ENCODE measurements at regions not wholly inside any gene's neighbourhood (a gene's known extent, or its start where the extent isn't known, plus 50 kb on each side); places are given as distances from the start of the nearest gene placed in this dataset.

DNA sequence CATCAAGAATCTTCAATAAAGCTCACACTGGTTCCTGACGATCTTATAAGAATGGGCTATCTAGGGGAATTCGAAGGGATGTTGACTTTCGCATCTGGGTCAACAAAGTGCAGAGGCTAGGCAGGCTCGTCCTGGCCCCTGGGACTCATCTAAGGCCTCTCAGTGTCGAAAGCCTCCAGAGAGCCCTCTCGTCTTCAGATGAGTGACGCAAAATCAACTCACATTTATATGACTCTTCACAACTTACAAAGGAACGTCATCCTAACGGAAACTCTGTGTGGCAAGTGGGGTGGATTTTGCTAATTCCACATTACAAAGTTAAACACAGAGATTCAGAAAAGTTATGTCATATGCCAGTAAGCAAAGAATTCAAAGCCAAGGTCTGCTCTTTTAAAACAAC lies 270.5 kb upstream of the EXOC2 start:
- peaks cover 8% of the 10 kb centered on the region; the same call in 1 of the 2 replicates for H3K27me3 ChIP-seq (ENCODE audit: insufficient read depth, low read length)
- DNase-seq (ENCODE audit: low read depth, low spot score) (no peak), ATAC-seq (no peak)
- CTCF ChIA-PET: no interaction called here
- H3K9ac ChIP-seq (ENCODE audit: low read length): no peak overlapping the region
- RAD21 ChIA-PET (ENCODE audit: low non-redundant PET in 1 of 2, low total read pairs in 2 of 2, uncharacterized antibody in 2 of 2, unreplicated experiment in 2 of 2): no interaction called here
- TF ChIP-seq ZNF274 (IDR thresholded peaks at IDR 0.05; ENCODE audit: low read depth, low read length) (no peak), YY1 (IDR thresholded peaks at IDR 0.05; ENCODE audit: extremely low read depth, insufficient replicate concordance, low read depth, low read length) (no peak), TCF7L2 (IDR thresholded peaks at IDR 0.05; ENCODE audit: borderline replicate concordance, extremely low read depth, insufficient read depth, insufficient read length) (no peak), EGR1 (IDR thresholded peaks at IDR 0.05; ENCODE audit: low read depth) (no peak), EZH2 (IDR thresholded peaks at IDR 0.05) (no peak)
- TF ChIP-seq, protein P1, sequence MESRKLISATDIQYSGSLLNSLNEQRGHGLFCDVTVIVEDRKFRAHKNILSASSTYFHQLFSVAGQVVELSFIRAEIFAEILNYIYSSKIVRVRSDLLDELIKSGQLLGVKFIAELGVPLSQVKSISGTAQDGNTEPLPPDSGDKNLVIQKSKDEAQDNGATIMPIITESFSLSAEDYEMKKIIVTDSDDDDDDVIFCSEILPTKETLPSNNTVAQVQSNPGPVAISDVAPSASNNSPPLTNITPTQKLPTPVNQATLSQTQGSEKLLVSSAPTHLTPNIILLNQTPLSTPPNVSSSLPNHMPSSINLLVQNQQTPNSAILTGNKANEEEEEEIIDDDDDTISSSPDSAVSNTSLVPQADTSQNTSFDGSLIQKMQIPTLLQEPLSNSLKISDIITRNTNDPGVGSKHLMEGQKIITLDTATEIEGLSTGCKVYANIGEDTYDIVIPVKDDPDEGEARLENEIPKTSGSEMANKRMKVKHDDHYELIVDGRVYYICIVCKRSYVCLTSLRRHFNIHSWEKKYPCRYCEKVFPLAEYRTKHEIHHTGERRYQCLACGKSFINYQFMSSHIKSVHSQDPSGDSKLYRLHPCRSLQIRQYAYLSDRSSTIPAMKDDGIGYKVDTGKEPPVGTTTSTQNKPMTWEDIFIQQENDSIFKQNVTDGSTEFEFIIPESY (IDR thresholded peaks at IDR 0.05; ENCODE audit: extremely low read depth, insufficient replicate concordance, low read length): no peak
- H3K36me3 ChIP-seq (ENCODE audit: control insufficient read depth in 1 of 2, insufficient read depth in 2 of 2, low read length in 2 of 2): no peaks in the 10 kb centered on the region
- no peaks in the 10 kb centered on the region for H3K79me2 ChIP-seq (ENCODE audit: insufficient read depth, low read length)
- no peak overlapping the region for H3K4me3 ChIP-seq (replicated peaks in 1 of 2; ENCODE audit: low read depth in 1 of 2, low read length in 2 of 2)
- POLR2A ChIA-PET: no interaction called here
- 0 out of 4 replicates have a peak, but pooled peaks cover 0 to 3% of the 10 kb centered on the region in 2 experiments for H3K4me1 ChIP-seq (ENCODE audit: control insufficient read depth in 1 of 2, insufficient read depth in 2 of 2, low read length in 2 of 2)
- H2AFZ ChIP-seq (ENCODE audit: low read depth, low read length, poor library complexity, severe bottlenecking): no peak overlapping the region
- H3K9me2 ChIP-seq (ENCODE audit: insufficient read depth): no peaks in the 10 kb centered on the region
- no peaks in the 10 kb centered on the region for H3K9me3 ChIP-seq (ENCODE audit: control insufficient read depth in 1 of 2, insufficient read depth in 1 of 2, low read depth in 1 of 2, low read length in 2 of 2)
- H4K20me1 ChIP-seq (ENCODE audit: insufficient read depth): no peaks in the 10 kb centered on the region
- BruUV-seq (replicated peaks): no TSS peak
- no peak overlapping the region for H3K4me2 ChIP-seq (ENCODE audit: low read length)
- no peak overlapping the region for H3K27ac ChIP-seq (ENCODE audit: low read depth, low read length)
- intact Hi-C loops (cut with micrococcal nuclease): no loop called here

DNA sequence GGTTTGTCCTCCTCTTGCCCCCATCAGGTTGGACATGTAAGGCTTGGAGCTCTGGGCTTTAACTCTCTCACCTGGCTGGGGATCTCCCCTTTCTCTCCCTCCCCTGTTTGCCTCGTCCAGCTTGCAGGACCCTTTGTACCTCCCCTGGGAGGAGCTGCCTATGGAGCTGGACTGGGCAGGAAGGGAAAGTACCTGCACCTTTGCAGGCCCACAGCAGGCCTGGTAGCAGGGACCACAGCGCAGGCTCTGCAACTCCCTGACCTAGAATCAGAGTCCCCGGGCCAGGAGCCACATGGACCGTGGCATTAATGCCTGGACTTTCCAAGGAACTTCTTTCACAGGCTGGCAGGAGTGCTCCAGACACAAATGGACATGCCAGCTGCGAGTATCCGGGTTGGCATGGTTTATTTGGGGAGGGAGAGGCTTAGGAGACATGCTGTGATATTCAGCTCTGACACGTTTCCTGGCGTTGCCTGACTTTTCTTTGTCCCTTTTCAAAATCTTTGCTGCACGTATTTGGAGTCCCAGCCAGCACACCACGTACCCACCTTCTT lies 268.5 kb upstream of the EXOC2 start:
- Histone ChIP-seq H3K9me3 (ENCODE audit: control insufficient read depth in 1 of 2, insufficient read depth in 1 of 2, low read depth in 1 of 2, low read length in 2 of 2) (no peaks in the 10 kb centered on the region), H3K4me2 (ENCODE audit: low read length) (no peak overlapping the region), H3K79me2 (ENCODE audit: insufficient read depth, low read length) (no peaks in the 10 kb centered on the region), H3K4me3 (replicated peaks in 1 of 2; ENCODE audit: low read depth in 1 of 2, low read length in 2 of 2) (no peak overlapping the region), H2AFZ (ENCODE audit: low read depth, low read length, poor library complexity, severe bottlenecking) (no peak overlapping the region), H3K27me3 (ENCODE audit: insufficient read depth, low read length) (peaks cover 8% of the 10 kb centered on the region; the same call in 1 of the 2 replicates), H3K27ac (ENCODE audit: low read depth, low read length) (no peak overlapping the region), H4K20me1 (ENCODE audit: insufficient read depth) (no peaks in the 10 kb centered on the region), H3K9ac (ENCODE audit: low read length) (no peak overlapping the region), H3K4me1 (ENCODE audit: control insufficient read depth in 1 of 2, insufficient read depth in 2 of 2, low read length in 2 of 2) (0 out of 4 replicates have a peak, but pooled peaks cover 0 to 3% of the 10 kb centered on the region in 2 experiments), H3K9me2 (ENCODE audit: insufficient read depth) (no peaks in the 10 kb centered on the region), H3K36me3 (ENCODE audit: control insufficient read depth in 1 of 2, insufficient read depth in 2 of 2, low read length in 2 of 2) (no peaks in the 10 kb centered on the region)
- intact Hi-C loops (cut with micrococcal nuclease): no loop called here
- ATAC-seq: no peak
- ChIA-PET RAD21 (ENCODE audit: low non-redundant PET in 1 of 2, low total read pairs in 2 of 2, uncharacterized antibody in 2 of 2, unreplicated experiment in 2 of 2) (no interaction called here), CTCF (no interaction called here), POLR2A (no interaction called here)
- no peak for DNase-seq (ENCODE audit: low read depth, low spot score)
- TF ChIP-seq, protein P2, sequence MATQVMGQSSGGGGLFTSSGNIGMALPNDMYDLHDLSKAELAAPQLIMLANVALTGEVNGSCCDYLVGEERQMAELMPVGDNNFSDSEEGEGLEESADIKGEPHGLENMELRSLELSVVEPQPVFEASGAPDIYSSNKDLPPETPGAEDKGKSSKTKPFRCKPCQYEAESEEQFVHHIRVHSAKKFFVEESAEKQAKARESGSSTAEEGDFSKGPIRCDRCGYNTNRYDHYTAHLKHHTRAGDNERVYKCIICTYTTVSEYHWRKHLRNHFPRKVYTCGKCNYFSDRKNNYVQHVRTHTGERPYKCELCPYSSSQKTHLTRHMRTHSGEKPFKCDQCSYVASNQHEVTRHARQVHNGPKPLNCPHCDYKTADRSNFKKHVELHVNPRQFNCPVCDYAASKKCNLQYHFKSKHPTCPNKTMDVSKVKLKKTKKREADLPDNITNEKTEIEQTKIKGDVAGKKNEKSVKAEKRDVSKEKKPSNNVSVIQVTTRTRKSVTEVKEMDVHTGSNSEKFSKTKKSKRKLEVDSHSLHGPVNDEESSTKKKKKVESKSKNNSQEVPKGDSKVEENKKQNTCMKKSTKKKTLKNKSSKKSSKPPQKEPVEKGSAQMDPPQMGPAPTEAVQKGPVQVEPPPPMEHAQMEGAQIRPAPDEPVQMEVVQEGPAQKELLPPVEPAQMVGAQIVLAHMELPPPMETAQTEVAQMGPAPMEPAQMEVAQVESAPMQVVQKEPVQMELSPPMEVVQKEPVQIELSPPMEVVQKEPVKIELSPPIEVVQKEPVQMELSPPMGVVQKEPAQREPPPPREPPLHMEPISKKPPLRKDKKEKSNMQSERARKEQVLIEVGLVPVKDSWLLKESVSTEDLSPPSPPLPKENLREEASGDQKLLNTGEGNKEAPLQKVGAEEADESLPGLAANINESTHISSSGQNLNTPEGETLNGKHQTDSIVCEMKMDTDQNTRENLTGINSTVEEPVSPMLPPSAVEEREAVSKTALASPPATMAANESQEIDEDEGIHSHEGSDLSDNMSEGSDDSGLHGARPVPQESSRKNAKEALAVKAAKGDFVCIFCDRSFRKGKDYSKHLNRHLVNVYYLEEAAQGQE (IDR thresholded peaks at IDR 0.05; ENCODE audit: low read depth): no peak
- no peak for TF ChIP-seq SRF (IDR thresholded peaks at IDR 0.05; ENCODE audit: low read depth)
- TF ChIP-seq, protein P3, sequence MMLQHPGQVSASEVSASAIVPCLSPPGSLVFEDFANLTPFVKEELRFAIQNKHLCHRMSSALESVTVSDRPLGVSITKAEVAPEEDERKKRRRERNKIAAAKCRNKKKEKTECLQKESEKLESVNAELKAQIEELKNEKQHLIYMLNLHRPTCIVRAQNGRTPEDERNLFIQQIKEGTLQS (IDR thresholded peaks at IDR 0.05): no peak
- TF ChIP-seq ZFX (IDR thresholded peaks at IDR 0.05): no peak
- no peak for TF ChIP-seq YY1 (IDR thresholded peaks at IDR 0.05; ENCODE audit: extremely low read depth, insufficient replicate concordance, low read depth, low read length)
- TF ChIP-seq, protein P1 (IDR thresholded peaks at IDR 0.05; ENCODE audit: extremely low read depth, insufficient replicate concordance, low read length): no peak
- no TSS peak for BruUV-seq (replicated peaks)
